ENCODE measurements at regions not wholly inside any gene's neighbourhood (a gene's known extent, or its start where the extent isn't known, plus 50 kb on each side); places are given as distances from the start of the nearest gene placed in this dataset.

GRCh38 chr14:46197856-46198255 lies 453.7 kb downstream of the RPL10L start:
- no peak for FAIRE-seq
- WGBS (ENCODE audit: insufficient coverage, low coverage, missing lambda C conversion rate): 0% methylated on average over 3 of the region's 4 CpGs

More at GRCh38 chr14:46197856-46198255, 453.7 kb downstream of the RPL10L start:
- H4K20me1 ChIP-seq (replicated peaks; ENCODE audit: control insufficient read depth, insufficient read depth, low read length): no peaks in the 10 kb centered on the region
- H3K36me3 ChIP-seq (ENCODE audit: control insufficient read depth, insufficient read depth, low read length): no peaks in the 10 kb centered on the region
- in situ Hi-C loops (cut with MboI): no loop called here
- no peaks in the 10 kb centered on the region for H3K27me3 ChIP-seq (ENCODE audit: control insufficient read depth in 2 of 2, insufficient read depth in 2 of 2, low read length in 2 of 2)
- no peaks in the 10 kb centered on the region for H3K4me1 ChIP-seq (replicated peaks in 1 of 2; ENCODE audit: control insufficient read depth in 2 of 2, insufficient read depth in 2 of 2, low read length in 2 of 2)
- ATAC-seq (no peak), DNase-seq (ENCODE audit: extremely low read depth in 1 of 4, low spot score in 3 of 4) (no peak)
- H3K9me3 ChIP-seq (replicated peaks; ENCODE audit: control insufficient read depth, insufficient read depth, low read depth, low read length): no peaks in the 10 kb centered on the region
- no peak overlapping the region for H3K4me2 ChIP-seq (ENCODE audit: insufficient read depth, low read length)
- H3K79me2 ChIP-seq (ENCODE audit: control insufficient read depth, insufficient read depth, low read length): no peaks in the 10 kb centered on the region
- H3K9ac ChIP-seq (ENCODE audit: insufficient read depth in 1 of 2, low read depth in 2 of 2, low read length in 2 of 2): no peak overlapping the region
- H3K4me3 ChIP-seq: no peak overlapping the region
- TF ChIP-seq PATZ1 (CRISPR knock-in tag; IDR thresholded peaks at IDR 0.05; ENCODE audit: borderline replicate concordance) (no peak), ZNF398 (CRISPR knock-in tag; IDR thresholded peaks at IDR 0.05) (no peak)
- intact Hi-C loops (cut with micrococcal nuclease): no loop called here
- POLR2A ChIA-PET: no interaction called here
- no peak overlapping the region for H3K27ac ChIP-seq (ENCODE audit: extremely low read depth, low read depth, low read length)
- no peaks in the 10 kb centered on the region for H3K9me1 ChIP-seq (ENCODE audit: control insufficient read depth, insufficient read depth, low read length)
- CTCF ChIA-PET (ENCODE audit: low intra/inter-chr PET ratio): no interaction called here
- H2AFZ ChIP-seq (ENCODE audit: low read depth, low read length): no peak overlapping the region
- no TSS peak for BruUV-seq (replicated peaks)

Data from K562 (cell line).